GM12891 (cell line): ENCODE measurements at regions not wholly inside any gene's neighbourhood (a gene's known extent, or its start where the extent isn't known, plus 50 kb on each side); places are given as distances from the start of the nearest gene placed in this dataset.

ENCODE experiments used
- DNase-seq: peaks from one replicate; pipeline ENCODE4 v3.0.0; 2011; ENCODE audit warnings: low spot score; ENCODE audit not compliant: insufficient read length
- FAIRE-seq: peaks from 2 replicates; lab custom pipeline; 2011; peaks lifted over from hg19 to GRCh38; lab: Jason Lieb, UNC
- PAX5 ChIP-seq: IDR thresholded peaks from 2 replicates; pipeline ENCODE4 v1.6.1; 2011; ENCODE audit warnings: low read length, moderate library complexity, mild to moderate bottlenecking; ENCODE audit not compliant: insufficient read depth, severe bottlenecking
- POLR2A ChIP-seq: IDR thresholded peaks from 2 replicates; pipeline ENCODE4 v1.6.1; 2011; ENCODE audit warnings: low read depth, low read length, control low read depth
- POLR2AphosphoS5 ChIP-seq: IDR thresholded peaks from 2 replicates; pipeline ENCODE4 v1.6.1; 2011; ENCODE audit warnings: low read depth, low read length, control low read depth
- POU2F2 ChIP-seq: IDR thresholded peaks from 2 replicates; pipeline ENCODE4 v1.6.1; 2011; ENCODE audit warnings: low read depth, mild to moderate bottlenecking, control low read depth, low read length, moderate library complexity
- SPI1 ChIP-seq: IDR thresholded peaks from 2 replicates; pipeline ENCODE4 v1.6.1; 2011; ENCODE audit warnings: low read depth, low read length, control low read depth
- TAF1 ChIP-seq: IDR thresholded peaks from 2 replicates; pipeline ENCODE4 v1.6.1; 2011; ENCODE audit warnings: low read depth, low read length, control low read depth

DNA sequence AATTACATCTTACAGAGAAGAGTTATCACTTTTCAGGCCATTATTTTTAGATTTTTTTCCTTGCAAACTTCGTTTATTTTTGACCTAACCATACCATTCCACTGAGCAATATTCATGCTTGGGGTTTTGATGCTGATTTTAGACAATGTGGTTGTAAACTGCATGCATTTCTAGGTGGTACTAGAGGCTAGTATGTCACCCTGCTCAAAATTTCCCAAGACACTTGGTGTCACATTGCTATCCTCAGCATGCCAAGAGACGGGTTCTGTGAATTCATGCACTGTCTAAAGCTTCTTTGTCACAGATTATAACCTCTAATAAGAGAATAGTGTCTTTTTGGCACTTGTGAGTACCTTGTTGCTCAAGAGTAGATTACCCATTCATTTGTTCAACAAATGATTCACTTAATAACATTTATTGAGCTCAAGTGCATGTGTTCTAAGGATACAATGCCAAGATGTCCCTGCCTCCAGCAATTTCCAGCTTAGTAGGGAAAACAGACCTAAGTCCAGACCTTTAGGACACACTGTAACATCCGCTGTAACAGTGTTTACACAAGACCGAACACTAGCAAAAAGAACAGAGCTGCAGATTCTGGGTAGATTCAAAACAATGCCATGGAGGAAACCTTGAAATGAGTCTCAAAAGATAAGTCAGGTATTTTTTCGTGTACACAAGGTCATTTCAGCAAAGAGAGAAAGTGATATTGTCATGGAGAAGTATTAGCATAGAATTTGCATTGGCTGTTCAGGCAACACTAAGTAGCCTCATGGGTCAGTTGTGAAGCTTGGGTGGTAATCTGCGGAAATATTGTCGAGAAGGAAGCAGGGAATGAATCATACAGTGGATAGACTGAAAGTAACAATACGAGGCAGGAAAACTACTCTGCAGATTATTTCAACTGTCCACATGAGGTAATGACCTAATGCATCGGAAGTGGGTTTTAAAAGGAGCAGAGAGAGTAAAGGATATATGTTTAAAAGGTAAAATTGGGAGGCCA is 515.1 kb upstream of the ZFP42 start:
- no peak for TF ChIP-seq POLR2AphosphoS5
- no peak for TF ChIP-seq POU2F2
- TF ChIP-seq TAF1, result no peak
- TF ChIP-seq POLR2A, result no peak
- no peak for TF ChIP-seq SPI1
- no peak for TF ChIP-seq PAX5
- DNase-seq (no peak), FAIRE-seq (no peak)

DNA sequence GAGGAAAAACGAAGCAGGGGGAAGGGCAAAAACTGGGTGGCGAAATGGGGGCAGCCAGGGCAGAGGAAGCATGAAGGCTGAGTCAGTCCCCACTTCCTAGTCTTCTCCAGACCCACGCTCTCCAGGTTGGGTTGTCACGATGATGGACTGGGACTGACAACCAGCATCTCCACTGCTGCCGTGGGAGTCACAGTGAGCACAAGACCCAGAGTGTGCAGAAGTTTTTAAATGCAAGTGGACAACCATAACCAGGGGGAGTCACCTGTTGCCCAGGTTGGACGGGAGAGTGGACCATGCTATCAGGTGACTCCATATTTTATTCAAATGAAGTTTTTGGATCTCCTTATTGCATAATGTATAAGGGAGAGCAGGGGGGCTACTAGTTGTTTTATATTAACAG is 511.4 kb upstream of the ZFP42 start:
- DNase-seq (no peak), FAIRE-seq (no peak)
- TF ChIP-seq TAF1 (no peak), PAX5 (no peak), POU2F2 (no peak), POLR2A (no peak), SPI1 (no peak), POLR2AphosphoS5 (no peak)

DNA sequence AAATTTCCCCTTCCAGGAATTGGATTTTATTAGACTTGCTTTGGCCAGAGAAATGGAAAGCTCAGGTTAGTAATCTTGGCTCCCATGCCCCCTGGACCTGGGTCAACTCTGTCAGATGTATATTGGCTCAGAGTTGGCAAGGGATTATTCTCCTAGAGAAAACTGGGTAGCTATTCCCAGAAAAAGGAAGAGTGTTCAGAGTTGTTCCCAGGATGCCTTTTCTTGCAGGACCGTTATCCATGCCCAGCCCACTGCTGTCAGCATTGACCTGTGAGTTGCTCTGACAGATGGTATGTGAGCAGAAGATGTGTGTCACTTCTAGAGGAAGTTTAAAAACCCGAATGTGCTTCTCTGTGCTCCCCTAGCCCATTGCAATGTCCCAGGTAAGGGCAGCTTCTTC is 509.9 kb upstream of the ZFP42 start:
- TF ChIP-seq PAX5, result no peak
- FAIRE-seq (no peak), DNase-seq (no peak)

DNA sequence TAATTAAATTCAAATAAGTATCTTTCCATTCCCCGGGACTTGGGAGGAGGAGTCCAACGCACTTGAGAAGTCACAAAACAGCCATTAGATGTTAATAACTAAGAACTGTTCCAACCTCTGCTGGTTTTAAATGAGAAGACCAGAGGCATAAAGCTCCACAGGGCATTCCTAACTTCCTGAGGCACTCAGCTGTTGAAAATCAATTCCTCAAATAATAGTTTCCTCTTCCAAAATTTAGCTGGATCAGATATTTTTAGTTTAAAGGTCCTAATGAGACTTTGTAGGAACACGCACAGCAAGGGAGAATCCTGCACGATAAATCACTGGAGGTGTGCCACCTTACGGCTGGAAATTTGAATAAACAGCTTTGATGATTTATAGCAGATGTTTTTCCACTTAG is 504.3 kb upstream of the ZFP42 start:
- FAIRE-seq, result no peak
- DNase-seq, result no peak
- TF ChIP-seq SPI1 (no peak), POU2F2 (no peak), POLR2A (no peak), TAF1 (no peak), PAX5 (no peak), POLR2AphosphoS5 (no peak)

DNA sequence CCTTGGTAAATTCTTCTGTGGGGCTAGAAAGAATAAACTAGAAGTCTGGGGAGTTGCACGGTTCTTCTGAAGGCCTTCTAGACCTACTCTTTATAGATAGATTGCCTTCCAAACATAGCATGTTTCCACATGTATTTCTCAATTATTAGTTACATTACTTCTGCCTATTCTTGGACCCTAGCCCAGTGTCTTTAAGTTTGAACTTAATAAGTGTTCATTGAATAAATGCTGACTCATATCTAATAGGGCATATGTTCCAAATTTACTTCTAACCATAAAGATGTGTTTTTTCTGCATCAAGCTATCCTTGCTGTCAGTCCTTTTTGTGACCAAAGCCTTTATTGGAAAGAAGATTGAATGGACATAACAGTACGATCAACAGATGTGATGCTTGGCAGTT is 503.6 kb upstream of the ZFP42 start:
- FAIRE-seq (no peak), DNase-seq (no peak)
- TF ChIP-seq TAF1, result no peak
- TF ChIP-seq POLR2AphosphoS5, result no peak
- TF ChIP-seq PAX5, result no peak
- no peak for TF ChIP-seq SPI1
- TF ChIP-seq POLR2A, result no peak
- no peak for TF ChIP-seq POU2F2

DNA sequence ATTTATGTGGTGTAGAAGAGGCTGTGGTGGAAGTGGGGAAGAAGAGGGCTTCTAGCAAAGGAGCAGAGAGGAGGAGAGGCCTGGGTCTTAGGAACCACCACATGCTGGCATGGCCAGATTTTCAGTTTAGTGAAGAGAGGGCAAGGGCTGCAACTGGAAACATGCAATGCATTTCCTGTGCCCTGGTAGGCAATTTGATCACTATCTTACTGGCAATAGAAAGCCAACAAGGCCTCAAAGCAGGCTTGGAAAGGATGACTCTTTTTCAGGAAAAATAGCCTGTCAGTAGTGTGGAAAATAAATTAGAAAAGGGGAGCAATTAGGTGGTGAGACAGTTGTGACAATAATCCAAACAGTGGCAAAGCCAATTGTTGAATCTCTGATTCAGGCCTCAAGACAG is 501.9 kb upstream of the ZFP42 start:
- no peak for TF ChIP-seq POLR2AphosphoS5
- TF ChIP-seq PAX5, result no peak
- no peak for TF ChIP-seq POLR2A
- no peak for TF ChIP-seq POU2F2
- no peak for TF ChIP-seq TAF1
- TF ChIP-seq SPI1, result no peak
- DNase-seq (no peak), FAIRE-seq (no peak)

DNA sequence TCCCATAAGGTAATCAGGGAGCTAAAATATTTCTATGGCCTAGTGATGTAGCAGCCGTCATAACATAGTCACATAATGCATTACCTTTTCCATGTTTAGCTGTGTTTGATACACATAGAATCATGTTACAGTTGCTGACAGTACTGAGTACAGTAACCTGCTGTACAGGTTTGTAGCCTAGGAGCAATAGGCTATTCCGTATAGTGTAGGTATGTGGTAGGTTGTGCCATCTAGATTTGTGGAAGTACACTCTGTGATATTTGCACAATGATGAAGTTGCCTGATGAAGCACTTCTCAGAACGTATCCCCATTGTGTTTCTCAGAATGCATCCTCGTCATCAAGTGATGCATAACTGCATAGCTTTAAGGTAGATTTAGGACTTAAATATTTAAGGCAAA is 495.6 kb upstream of the ZFP42 start:
- DNase-seq, result no peak
- TF ChIP-seq PAX5 (no peak), SPI1 (no peak), POLR2AphosphoS5 (no peak), POU2F2 (no peak), TAF1 (no peak), POLR2A (no peak)
- no peak for FAIRE-seq

DNA sequence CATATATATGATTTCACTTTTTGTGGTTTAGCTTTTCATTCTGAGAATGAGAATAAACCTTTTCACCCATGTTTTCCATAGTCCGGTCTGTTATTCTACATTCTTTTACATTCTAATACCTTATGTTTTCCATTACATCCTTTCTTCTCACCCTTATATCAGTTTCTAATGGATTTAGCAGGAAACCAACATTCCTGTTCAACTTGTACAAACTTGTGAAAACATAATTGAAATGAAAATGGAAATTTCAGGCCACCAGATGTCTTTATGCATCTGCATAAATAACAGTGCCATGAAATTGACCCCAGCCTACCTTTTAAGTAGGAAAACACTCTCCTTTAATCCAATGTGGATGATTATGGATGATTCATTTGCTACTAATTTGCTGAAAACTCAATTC is 494.8 kb upstream of the ZFP42 start:
- no peak for FAIRE-seq
- TF ChIP-seq PAX5 (no peak), POLR2A (no peak), POU2F2 (no peak), SPI1 (no peak), POLR2AphosphoS5 (no peak), TAF1 (no peak)
- DNase-seq, result no peak

DNA sequence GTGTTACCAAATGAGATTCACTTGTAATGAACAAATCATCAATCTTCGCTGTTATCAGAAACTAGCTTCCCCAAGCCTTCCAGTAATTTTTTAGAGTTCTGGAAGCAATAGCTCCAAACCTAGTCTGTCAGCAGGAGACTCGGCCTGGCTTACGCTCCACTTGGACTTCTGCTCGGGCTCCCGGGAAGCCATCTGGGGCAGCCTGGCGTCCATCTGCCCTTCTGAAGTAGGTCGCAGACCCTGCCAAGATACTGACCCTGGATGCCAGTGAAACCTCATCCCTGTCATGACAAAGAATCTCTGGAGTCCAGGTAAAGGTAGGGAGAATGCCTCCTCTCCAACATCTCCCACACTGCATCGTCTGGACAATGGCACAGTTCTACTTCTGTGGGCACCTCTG is 493.8 kb upstream of the ZFP42 start:
- no peak for FAIRE-seq
- DNase-seq, result no peak
- TF ChIP-seq POU2F2 (no peak), PAX5 (no peak), POLR2AphosphoS5 (no peak), TAF1 (no peak), SPI1 (no peak), POLR2A (no peak)
